Hematopoietic multipotent progenitor cell treated with erythropoietin and hydrocortisone succinate and interleukin-3 and kit ligand, for 8 days (in vitro differentiated cells): ENCODE measurements at regions not wholly inside any gene's neighbourhood (a gene's known extent, or its start where the extent isn't known, plus 50 kb on each side); places are given as distances from the start of the nearest gene placed in this dataset.
A peak's percentile ranks its signal among the peaks of the same experiment; 100 is the strongest.
"Not testable (repeated sequence)": the region's sequence is repeated elsewhere in the genome, so short reads cannot be mapped to it uniquely, and the experiment has no call there.

ENCODE experiments used
- DNase-seq: peaks from one replicate; pipeline ENCODE4 v3.0.0-alpha.2; 2015

DNA sequence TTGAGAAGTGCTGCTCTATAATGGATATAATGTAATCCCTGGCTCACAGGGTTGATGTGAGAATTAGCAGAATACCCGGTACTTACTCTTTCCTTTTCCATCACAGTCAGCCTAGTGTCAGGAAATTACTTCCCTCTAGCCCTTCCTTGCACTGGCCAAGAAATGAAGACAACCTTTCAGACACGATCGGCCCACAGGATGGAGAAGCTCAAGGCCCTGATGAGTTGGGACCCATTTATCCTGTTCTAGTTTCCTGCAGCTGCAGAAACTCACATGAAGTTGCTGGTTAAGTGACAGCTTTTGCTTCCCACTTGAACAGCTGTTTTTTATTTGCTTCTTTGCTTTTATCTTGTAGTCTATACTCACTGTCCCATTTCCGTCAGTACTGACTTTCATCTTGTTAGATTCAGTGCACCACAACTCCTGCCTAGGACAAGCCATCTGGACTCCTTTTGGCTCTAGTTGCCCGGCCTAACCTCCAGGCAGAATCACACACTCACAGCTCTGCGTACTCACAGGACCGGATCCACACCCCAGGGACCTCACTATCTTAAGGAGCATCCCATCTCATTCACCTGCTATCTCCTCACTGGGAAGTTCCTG is 325.1 kb upstream of the CHRNA7 start:
- DNase-seq, result not testable (repeated sequence)

DNA sequence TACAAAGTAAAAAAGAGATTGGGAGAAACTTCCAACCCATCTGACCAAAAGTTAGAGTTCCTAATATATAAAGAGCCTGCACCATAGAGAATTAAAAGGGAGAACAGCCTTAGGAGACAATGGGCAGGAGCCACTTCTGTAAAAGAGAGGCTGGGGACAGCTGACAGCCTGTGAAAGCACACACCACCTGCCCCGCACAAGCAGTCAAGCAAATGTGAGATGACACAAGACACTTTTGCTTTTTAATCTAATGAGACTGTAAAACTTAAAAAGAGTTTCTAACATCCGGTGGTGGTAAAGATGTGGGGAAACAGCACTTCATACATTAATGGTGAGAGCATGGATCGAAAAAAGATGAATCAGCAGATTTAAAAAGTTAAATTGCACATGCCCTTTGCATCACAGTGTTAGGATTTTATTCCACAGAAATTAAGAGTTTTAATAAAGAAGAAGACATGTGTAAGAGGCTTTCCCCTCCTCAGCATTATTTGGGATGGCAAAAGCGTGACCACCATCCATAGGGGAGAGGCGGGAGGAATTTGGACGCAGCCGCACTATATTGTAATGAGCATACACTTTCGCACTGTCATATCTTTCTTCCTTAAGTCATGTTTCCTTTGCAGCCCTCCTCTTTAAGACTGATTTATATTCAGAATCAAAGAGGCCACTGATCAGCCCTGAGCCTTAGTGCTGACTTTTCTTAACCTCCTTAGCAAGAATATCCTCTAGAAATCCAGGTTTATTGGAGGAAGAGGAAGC is 322.2 kb upstream of the CHRNA7 start:
- DNase-seq, result not testable (repeated sequence)

DNA sequence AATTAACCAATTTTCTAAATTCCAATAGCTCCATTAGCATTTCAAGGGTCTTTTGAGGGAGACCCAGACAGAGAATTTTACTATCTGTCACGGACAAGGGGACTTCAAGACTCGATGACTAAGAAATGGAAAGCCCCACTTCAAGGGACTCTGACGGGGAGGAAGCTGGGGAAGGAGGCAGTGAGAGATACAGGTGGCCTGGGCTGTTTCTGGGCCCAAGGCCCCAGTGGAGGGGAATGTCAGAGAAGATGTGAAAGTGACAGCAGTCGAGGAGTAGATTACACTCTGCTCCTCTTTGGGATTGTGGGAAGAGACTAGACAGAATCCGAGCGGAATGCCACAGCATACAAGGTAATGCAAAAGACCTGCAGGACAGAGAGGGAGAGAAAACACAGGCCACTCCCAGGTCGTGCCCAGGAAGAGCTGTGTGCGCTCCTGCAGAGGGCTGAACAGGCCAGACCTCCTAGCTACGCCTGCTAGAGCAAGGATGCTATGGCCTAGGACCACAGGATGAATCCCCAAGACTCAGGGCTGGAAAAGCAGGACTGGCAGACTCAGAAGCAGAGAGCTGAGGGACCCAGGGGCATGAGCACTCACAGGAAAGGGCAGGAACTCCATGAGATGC is 321.5 kb upstream of the CHRNA7 start:
- DNase-seq, result not testable (repeated sequence)

DNA sequence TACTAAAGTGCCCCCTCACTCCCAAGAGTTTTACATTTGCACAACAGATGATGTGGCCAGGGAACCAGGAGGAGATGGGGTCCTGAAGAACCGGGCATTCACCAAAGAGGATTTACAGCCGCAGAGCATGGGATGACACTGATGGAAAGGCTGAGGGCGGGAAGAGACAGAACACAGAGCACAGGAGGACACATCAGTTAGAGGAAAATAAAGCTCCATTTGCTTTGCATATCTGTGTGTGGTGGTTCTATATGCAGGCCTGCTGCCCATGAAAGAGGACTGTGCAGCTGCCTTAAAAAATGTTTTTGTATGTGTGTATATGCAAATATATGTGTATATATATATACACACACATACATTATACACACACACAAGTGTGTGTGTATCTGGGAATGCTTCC is 320.8 kb upstream of the CHRNA7 start:
- DNase-seq, result not testable (repeated sequence)

DNA sequence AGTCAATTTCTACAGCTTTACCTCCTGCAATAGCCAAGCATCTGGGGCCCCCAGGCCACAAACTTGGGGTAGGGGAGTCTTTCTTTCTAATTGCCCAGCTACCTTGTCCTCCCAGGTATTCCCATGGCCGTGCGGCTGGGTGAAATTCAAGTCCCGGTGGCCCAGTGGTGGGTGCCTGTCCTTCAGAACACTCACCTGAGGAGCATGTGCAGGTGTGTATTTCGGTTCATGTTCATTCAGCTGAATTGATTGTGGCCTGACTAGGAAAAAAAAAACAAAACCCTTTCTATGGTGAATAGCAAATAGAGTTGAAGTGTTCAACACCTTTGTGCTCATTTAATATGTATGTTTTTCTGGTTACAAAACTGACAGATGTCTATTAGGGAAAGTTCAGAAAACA is 319.5 kb upstream of the CHRNA7 start:
- DNase-seq, result not testable (repeated sequence)

DNA sequence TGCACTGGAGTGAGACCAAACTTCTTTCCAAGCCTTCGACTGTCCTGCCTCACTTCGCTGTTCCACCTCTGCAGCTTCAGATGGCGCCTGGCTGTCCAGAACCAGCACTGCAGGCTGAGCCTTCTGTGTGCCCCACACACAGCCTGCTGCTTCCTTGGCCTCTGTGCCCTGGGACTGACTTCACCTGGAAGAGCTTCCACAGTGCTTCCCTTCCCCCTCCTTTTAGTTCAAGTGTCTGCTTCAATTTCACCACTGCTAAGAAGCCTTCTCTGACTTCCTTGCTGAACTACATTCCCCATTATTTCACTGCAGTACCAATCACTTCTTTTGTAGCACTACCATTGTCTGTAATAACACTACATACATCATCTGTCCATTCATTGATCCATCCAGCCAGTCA is 315.1 kb upstream of the CHRNA7 start:
- DNase-seq, result not testable (repeated sequence)

DNA sequence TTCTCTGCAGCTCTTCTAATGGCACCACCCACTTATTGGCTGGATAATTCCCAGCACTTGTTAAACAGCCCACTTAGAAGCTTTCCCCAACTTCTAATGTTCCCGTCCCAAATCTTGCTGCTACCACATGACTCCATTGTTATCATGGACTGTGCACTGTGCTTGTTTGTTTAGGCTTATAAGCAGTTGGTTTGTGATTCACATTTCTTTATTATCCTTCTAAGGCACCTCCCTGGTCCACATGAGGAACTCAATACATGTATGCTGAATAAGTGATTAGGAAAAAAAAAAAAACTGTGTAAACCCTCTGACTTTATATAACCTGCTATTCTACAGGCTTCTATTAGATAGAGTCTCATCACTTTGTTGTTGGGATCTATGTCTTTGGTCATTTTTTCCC is 311.7 kb upstream of the CHRNA7 start:
- DNase-seq, result not testable (repeated sequence)

DNA sequence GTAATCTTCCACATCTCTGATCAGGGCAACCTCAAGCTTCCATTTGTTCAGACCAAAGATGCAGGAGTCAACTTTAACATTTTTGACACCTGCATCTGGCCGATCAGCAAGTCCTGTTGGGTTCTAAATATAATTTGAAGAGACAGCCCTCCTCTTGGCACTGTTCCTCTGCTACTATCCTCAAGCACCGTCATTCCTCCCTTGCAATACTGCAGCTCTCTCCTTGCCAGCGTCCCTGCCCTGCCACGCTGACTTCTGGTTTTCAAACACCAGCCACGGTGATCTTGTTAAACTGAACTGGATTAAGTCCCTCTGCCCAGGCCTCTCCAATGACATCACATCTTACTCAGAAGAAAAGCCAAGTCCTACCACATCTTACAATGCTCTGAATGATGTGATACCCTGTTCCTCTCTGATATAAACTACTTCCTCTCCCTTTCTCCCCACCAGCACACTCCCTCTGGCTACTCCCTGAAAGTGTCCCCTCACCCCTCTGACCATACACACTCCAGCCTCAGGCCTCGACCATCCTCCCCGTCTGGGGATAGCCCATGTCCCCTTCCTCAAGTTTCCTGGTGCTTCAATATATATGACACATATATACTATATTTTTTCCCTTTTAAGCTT is 310.8 kb upstream of the CHRNA7 start:
- DNase-seq, result not testable (repeated sequence)

DNA sequence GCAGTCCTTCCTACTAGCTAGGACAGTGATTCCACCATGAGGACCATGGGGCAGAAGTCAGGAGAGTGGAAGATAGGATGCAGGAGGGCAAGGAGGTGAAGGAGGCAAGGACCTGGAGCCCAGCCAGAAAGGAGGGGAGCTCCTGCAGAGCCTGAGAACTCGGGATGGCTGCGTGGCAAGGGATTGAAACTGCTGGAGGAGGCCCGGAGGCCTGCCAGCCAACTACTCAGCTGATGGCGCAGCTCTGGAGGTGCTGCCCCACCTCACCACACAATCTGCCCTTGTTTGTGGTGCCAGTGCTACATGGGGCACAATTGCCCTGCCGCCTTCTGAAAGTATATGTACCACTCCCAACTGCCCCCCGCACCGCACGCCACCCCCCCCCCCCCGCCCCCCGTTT is 307.3 kb upstream of the CHRNA7 start:
- DNase-seq, result not testable (repeated sequence)

DNA sequence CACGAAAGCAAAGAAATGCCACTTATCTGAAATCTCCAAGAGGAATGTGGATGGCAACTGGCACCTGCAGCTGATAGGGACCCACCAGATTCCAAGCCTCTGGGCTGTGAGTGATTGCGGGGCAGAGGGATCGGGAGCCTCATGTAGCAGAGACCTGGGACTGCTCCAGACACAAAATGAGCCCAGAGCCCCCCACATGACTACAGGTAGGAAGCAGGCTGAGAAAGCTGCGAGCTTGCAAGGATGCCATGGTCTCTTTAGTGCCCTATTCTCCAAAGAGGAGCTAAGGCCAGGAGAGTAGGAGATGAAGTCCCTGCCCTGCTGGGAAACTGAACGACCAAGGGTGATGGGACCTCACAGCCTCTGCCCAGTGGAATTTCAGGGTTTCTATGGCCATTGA is 305.4 kb upstream of the CHRNA7 start:
- DNase-seq, result not testable (repeated sequence)

DNA sequence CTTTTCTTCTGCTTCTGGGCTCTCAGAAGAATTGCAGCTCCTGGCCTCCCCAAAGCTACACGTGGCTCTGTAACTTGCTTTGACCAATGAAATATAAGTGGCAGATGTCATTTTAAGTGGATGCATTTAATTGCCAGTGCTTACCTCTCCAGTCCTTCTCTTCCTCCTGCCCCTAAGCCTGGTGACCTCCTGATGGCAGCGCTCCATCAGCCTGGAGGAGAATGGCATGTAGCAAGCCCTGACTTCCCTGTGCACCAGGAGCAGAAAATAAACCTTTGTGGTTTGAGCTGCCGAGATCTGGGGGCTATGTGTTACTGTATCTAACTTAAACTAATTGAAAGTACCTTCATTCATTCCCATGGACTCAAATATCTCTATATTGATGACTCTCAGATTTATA is 304.7 kb upstream of the CHRNA7 start:
- DNase-seq, result not testable (repeated sequence)

DNA sequence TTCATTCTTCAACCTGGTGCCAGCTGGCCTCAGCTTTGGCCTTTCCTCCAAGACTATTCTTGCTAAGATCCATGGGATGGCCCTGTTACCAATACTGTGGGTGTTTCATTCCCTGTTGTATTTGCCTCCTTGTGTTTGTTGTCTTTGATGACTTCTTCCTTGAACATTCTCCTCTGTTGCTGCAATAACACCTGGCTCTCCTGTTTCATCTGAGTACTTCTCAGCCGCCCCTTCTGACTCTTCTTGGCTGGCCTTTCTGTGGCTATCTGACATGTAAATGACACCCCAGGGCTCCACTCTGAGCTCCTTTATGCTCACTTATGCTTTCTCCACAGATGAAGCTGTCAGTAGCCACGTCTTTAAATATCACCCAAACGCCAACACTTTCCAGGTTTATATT is 302.7 kb upstream of the CHRNA7 start:
- DNase-seq, result no peak

DNA sequence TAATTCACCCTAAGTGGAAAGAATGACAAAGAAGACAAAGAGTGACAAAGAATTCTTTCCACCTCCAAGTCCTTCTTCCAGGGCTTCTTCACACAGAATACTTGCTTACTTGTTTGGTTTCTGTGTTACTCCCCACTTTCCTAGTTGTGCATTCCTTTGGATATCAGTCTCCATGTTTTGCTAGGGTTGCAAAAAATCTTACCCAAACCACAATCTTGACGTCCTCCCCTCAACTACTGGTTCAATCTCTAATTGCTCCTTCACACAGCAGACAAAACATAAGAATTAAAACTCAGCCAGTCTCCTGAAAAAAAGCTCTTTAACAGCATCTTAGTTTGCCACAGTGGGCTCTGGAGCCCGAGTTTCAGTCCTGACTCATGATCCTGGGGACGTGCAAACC is 297.6 kb upstream of the CHRNA7 start:
- DNase-seq, result no peak

DNA sequence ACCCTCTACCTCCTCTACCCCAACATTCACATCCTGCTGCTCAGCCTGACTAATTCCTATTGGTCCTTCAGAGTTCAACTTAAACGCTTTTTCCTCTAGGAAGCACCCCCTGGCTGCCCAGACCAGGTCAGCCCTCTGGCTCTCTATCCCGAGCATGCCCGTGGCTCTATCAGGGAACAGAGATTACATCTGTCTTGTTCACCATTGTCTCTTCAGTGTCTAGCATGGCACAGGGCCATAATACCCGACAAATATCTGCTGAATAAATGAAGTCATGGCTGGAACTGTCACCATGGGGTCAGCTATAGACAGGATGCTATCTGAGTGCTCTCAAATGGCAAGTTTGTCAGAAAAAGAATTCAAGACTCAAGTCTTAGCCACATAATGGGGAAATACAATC is 296.9 kb upstream of the CHRNA7 start:
- no peak for DNase-seq

DNA sequence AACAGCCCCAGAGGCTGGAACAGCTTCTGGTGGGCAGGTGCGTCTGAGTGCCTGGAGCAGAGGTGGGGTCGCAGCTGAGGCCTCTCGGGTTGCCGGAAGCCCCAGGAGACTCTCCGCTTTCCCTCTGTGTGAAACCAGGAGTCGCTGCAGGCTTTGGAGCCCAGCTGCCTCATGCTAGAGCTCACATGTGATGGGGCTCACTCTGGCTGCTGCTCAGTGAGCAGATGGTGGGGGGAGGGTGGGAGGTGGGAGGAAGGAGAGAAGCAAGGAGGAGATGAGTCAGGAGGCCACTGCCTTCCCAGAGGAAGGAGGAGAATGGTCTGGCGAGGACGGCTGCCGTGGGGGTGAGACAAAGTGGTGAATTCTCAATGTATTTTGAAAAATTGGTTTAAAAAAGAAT is 290.1 kb upstream of the CHRNA7 start:
- DNase-seq, result no peak

DNA sequence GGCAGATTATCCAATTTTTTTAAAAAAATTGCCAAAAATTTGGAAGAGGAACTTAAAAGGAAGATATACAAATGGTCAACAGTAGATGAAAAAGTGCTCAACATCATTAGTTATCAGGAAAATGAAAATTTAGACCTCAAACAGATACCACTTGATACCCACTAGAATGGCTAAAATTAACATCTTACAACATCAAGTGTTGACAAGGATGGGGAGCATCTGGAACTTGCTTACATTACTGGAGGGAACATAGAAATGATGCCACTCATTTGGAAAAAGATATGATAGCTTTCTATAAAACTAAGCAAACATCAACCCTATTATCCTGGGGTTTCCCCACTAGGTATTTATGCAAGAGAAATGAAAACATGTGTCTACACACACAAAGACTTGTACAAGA is 284.5 kb upstream of the CHRNA7 start:
- no peak for DNase-seq

DNA sequence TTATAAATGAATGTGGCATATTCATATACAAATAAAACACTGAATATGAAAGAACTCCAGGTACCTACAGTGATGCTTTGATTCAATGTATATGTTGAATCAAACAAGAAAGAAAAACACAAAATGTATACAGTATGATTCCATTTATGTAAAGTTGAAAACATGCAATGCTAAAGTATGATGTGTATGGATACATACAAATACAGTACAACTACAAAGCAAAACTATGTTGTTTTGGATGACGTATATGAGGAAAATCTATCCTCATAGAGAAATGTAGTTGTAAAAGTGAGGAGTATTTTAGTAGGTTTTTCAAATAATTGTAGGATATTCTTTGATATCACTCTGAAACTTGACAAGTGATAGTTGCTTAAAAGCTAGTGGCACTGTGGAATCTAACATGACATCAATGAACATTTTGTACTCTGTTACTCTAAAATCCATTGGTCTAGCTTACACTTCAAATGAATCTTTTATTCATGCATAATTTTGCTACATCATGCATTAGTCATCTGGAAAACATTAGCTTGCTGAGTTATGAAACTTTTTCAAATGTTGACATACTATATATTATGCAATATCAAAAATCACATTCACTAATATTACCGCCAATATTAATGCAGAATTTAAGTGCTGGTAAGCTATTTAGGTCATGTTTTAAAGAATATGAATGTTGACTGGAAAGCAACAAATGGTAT is 278.1 kb upstream of the CHRNA7 start:
- no peak for DNase-seq

DNA sequence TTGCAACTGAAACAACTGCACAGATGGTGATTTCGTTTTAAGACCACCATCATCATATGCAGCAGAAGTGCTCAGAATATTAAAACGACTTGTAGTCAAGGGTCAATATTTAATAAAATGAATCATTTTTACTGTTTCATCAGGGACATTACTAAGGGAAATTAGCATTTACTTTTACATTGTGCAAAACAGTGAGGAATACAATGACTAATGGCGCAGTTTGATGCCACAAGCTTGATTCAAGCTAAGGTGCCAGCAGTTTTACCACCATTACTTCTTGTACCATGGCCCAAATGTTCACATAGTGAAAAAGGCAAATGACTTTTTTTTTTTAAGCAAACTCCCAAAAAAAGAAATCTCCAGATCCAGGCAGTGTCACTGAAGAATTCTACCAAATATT is 277.4 kb upstream of the CHRNA7 start:
- no peak for DNase-seq

DNA sequence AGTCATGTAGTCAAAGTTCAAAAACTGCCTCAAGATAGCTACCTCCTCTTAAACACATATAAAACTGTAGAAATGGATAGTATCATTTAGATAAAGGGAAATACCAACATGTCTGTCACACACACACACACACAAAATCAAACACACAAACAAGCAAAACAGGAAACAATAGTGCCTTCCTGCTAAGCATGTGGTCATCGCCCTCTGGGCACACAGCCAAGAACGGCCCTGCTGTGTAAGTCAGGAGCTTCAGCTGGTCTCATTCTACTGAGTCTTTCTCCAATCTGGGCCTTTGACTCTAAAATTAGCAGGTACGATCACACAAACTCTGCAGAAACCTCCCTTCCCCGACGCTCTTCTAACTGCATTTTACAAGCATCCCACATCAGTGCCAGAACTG is 272.2 kb upstream of the CHRNA7 start:
- peak; percentile 8 for DNase-seq

DNA sequence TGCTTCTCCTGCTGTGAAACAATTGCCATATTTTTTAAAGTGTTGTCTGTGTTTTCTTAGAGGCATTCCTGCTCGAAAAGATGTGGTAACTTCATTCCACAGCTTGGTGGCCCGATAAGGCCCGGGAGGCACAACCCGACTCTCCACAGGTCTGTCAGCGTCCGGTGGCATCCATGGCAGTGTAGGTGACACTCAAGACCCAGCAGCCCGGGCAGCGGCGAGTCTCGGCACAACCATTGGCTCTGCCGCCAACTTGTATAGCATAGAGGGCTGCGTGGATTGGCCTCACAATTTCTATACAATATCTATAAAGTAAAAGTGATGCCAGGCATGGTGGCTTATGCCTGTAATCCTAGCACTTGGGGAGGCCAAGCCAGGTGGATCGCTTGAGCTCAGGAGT is 262.3 kb upstream of the CHRNA7 start:
- no peak for DNase-seq

DNA sequence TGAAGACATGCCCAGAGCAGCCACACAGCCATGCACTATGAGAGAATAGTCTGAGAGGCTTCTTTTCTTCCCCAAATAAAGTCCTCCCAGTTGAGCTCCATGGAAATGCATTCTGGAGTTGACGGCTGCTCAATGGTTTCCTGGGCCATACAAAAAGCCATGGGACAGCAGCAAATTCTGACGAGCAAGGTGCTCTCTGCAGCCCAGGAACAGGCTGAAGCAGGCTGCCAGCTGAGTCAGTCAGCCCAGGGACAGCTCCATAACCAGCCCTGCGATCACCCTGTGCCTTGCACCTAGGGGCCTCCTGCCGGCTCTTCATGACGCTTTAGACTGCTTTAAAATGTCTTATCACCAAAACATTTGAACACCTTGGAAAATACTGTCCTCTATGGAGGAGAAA is 256.3 kb upstream of the CHRNA7 start:
- no peak for DNase-seq

DNA sequence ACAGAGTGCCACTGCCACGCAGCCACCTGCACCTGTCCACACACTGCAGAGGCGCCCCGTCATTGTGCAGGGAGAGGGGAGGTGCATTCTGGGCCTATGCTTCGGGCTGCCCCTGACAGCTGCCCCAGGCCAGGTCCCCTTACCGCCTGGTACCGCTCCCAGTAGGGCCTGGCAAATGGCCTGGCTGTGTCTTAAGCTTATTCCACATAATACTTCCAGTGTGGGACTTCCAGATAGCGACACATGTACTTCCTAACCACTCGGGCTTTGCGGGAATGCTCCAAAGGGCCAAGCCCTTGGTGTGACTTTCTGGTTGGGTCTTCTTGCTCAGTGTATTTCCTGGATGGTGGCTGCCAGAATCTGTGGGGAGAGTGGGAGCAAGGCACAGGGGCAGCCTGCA is 254.3 kb upstream of the CHRNA7 start:
- no peak for DNase-seq

DNA sequence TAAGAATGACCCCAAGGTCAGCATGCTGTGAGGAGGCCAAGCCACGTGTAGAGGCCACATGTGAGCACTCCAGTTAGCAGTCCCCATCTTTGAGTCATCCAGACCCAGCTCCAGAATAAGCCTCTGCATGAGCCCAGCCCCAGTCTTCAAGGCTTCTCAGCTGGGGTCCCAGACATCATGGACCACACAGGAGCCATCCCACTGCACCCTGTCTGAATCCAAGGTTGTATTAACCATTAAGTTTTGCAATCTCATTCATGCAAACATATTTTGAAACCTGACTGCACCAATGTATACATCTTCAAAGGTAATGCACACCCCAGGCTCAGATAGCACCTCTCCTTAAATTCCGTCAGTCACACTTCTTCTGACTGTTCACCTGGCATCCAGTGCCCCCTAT is 249.1 kb upstream of the CHRNA7 start:
- DNase-seq, result no peak
